Loucy (cell line): ENCODE measurements at regions not wholly inside any gene's neighbourhood (a gene's known extent, or its start where the extent isn't known, plus 50 kb on each side); places are given as distances from the start of the nearest gene placed in this dataset.

ENCODE experiments used
- H2AFZ ChIP-seq: fragments of 200-600 bp; sonication (generic); 2 replicates; pipeline ENCODE4 v1.6.0; 2016; ENCODE audit warnings: antibody characterized with exemption, mild to moderate bottlenecking, low read length, moderate library complexity
- H3F3A ChIP-seq: fragments of 200-600 bp; 2 replicates; pipeline ENCODE4 v1.6.0; 2016; ENCODE audit warnings: antibody characterized with exemption, low read depth, mild to moderate bottlenecking
- H3K27me3 ChIP-seq: fragments of 200-600 bp; sonication (generic); 2 replicates; pipeline ENCODE4 v1.6.1; 2014; ENCODE audit warnings: low read length, mild to moderate bottlenecking; ENCODE audit not compliant: insufficient read depth, poor library complexity, severe bottlenecking
- H3K36me3 ChIP-seq: fragments of 200-600 bp; sonication (generic); 2 replicates; pipeline ENCODE4 v1.6.1; 2016; ENCODE audit warnings: low read length; ENCODE audit not compliant: insufficient read depth
- H3K4me1 ChIP-seq: fragments of 200-600 bp; sonication (generic); 2 replicates; pipeline ENCODE4 v1.5.1; 2014; ENCODE audit warnings: low read length, mild to moderate bottlenecking; ENCODE audit not compliant: insufficient read depth, poor library complexity, severe bottlenecking
- H3K4me2 ChIP-seq: fragments of 200-600 bp; sonication (generic); 2 replicates; pipeline ENCODE4 v1.6.0; 2014; ENCODE audit warnings: antibody characterized with exemption, low read length, low read depth, mild to moderate bottlenecking; ENCODE audit not compliant: poor library complexity, severe bottlenecking
- H3K4me3 ChIP-seq: fragments of 200-600 bp; sonication (generic); 2 replicates; pipeline ENCODE4 v1.5.1; 2014; ENCODE audit warnings: low read length, mild to moderate bottlenecking, mixed read lengths; ENCODE audit not compliant: poor library complexity, severe bottlenecking
- H3K79me2 ChIP-seq: fragments of 200-600 bp; sonication (generic); 2 replicates; pipeline ENCODE4 v1.6.1; 2014; ENCODE audit warnings: low read length; ENCODE audit not compliant: insufficient read depth
- H3K9ac ChIP-seq: fragments of 200-600 bp; sonication (generic); 2 replicates; pipeline ENCODE4 v1.6.0; 2014; ENCODE audit warnings: mild to moderate bottlenecking, low read depth, low read length, moderate library complexity; ENCODE audit not compliant: poor library complexity, severe bottlenecking
- H3K9me2 ChIP-seq: fragments of 200-600 bp; sonication (generic); replicated peaks from 2 replicates; pipeline ENCODE4 v1.6.1; 2016; ENCODE audit warnings: low read depth, low read length, mixed read lengths
- H3K9me3 ChIP-seq: fragments of 200-600 bp; sonication (generic); 2 replicates; pipeline ENCODE4 v1.6.1; 2014; ENCODE audit warnings: mild to moderate bottlenecking, antibody characterized with exemption, low read length, low read depth; ENCODE audit not compliant: insufficient read depth
- H4K20me1 ChIP-seq: fragments of 200-600 bp; sonication (generic); 2 replicates; pipeline ENCODE4 v1.6.0; 2014; ENCODE audit warnings: antibody characterized with exemption, low read length, mild to moderate bottlenecking; ENCODE audit not compliant: insufficient read depth, poor library complexity, severe bottlenecking
- EZH2phosphoT487 ChIP-seq: fragments of 200-600 bp; IDR thresholded peaks from 2 replicates; pipeline ENCODE4 v1.6.1; 2018; ENCODE audit warnings: antibody characterized with exemption, mild to moderate bottlenecking, moderate library complexity, borderline replicate concordance
- TF ChIP-seq, protein P1 (sequence below): fragments of 200-600 bp; sonication (generic); conservative IDR thresholded peaks from 2 replicates; pipeline ENCODE4 v1.5.1; 2014; ENCODE audit warnings: mild to moderate bottlenecking, antibody characterized with exemption, low read length

DNA sequence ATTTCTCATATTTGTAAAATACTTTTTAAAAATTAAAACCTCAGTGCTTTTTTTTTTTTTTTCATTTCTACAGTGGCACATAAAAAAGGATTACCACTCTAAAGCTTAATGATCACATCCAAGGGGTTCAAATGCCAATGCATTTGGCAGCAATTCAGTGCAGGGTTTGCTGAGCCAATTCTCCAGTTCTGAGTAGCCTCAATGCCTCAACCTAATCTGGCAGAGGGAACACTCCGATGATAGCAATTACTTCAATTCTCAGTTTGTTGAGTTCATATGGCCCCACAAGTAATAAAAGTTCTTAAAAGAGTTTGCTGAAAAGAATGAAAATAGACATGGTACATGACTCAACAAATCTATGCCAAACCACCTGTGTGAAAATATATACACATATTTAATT, 79.3 kb upstream of the RBMS3 start:
- Histone ChIP-seq H4K20me1 (no peaks in the 10 kb centered on the region), H3K4me1 (no peaks in the 10 kb centered on the region), H3K4me2 (no peak overlapping the region), H3K4me3 (no peak overlapping the region), H2AFZ (no peak overlapping the region), H3K9me3 (no peaks in the 10 kb centered on the region), H3K9ac (no peak overlapping the region), H3K27me3 (no peaks in the 10 kb centered on the region), H3K36me3 (no peaks in the 10 kb centered on the region), H3K79me2 (no peaks in the 10 kb centered on the region), H3F3A (no peaks in the 10 kb centered on the region), H3K9me2 (no peaks in the 10 kb centered on the region)
- TF ChIP-seq, protein P1, sequence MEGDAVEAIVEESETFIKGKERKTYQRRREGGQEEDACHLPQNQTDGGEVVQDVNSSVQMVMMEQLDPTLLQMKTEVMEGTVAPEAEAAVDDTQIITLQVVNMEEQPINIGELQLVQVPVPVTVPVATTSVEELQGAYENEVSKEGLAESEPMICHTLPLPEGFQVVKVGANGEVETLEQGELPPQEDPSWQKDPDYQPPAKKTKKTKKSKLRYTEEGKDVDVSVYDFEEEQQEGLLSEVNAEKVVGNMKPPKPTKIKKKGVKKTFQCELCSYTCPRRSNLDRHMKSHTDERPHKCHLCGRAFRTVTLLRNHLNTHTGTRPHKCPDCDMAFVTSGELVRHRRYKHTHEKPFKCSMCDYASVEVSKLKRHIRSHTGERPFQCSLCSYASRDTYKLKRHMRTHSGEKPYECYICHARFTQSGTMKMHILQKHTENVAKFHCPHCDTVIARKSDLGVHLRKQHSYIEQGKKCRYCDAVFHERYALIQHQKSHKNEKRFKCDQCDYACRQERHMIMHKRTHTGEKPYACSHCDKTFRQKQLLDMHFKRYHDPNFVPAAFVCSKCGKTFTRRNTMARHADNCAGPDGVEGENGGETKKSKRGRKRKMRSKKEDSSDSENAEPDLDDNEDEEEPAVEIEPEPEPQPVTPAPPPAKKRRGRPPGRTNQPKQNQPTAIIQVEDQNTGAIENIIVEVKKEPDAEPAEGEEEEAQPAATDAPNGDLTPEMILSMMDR = no peak
- no peak for TF ChIP-seq EZH2phosphoT487

DNA sequence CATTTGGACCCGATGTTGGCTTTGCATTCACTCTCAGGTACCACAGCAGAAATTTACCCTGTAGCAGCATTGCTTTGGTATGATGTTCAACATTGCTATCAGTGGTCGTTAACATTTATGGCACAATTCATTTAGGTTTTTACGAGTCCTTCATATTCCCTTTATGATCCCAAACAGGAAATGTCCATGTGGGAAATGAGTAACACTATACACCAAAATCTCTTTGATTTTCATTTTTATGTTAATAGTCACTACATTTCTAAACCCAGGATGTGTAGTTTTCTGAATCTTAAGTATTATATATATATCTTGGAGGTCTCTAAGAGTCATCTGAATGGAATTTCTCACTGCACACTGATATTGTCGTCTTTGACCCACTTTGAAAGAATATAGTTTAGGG, 78.5 kb upstream of the RBMS3 start:
- Histone ChIP-seq H3K79me2 (no peaks in the 10 kb centered on the region), H3K4me2 (no peak overlapping the region), H3K9ac (no peak overlapping the region), H3K36me3 (no peaks in the 10 kb centered on the region), H3K4me1 (no peaks in the 10 kb centered on the region), H3K9me3 (no peaks in the 10 kb centered on the region), H3K9me2 (no peaks in the 10 kb centered on the region), H3K4me3 (no peak overlapping the region), H3K27me3 (no peaks in the 10 kb centered on the region), H4K20me1 (no peaks in the 10 kb centered on the region), H3F3A (no peaks in the 10 kb centered on the region), H2AFZ (no peak overlapping the region)
- TF ChIP-seq, protein P1 = no peak
- TF ChIP-seq EZH2phosphoT487 = no peak

DNA sequence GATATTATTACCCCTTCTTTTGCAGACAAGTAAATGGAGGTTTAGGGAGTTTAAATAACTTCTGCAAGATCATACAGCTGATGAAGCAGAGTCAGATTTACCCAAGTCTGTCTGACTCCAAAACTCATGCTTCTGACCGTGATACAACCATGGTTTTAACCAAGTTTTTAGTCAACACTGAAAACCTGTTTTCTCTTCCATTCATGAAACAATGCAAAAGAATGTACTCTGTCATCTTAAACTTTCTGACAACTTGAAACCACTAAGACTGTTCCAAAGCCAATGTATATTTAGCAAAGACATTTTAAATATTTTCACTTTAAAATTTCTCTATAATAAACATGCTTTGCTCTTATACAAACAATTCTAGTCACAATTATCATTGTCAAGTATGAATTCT, 77.0 kb upstream of the RBMS3 start:
- no peaks in the 10 kb centered on the region for H4K20me1 ChIP-seq
- no peaks in the 10 kb centered on the region for H3K79me2 ChIP-seq
- H3K9me3 ChIP-seq = no peaks in the 10 kb centered on the region
- H2AFZ ChIP-seq = no peak overlapping the region
- H3K9me2 ChIP-seq = no peaks in the 10 kb centered on the region
- no peak overlapping the region for H3K4me2 ChIP-seq
- H3K9ac ChIP-seq = no peak overlapping the region
- no peak overlapping the region for H3K4me3 ChIP-seq
- TF ChIP-seq EZH2phosphoT487 = no peak
- TF ChIP-seq, protein P1 = no peak
- no peaks in the 10 kb centered on the region for H3K4me1 ChIP-seq
- H3K36me3 ChIP-seq = no peaks in the 10 kb centered on the region
- no peaks in the 10 kb centered on the region for H3K27me3 ChIP-seq
- no peaks in the 10 kb centered on the region for H3F3A ChIP-seq
